Endodermal cell (in vitro differentiated cells): ENCODE measurements at regions not wholly inside any gene's neighbourhood (a gene's known extent, or its start where the extent isn't known, plus 50 kb on each side); places are given as distances from the start of the nearest gene placed in this dataset.
A peak's percentile ranks its signal among the peaks of the same experiment; 100 is the strongest.

Experiments
- DNase-seq: peaks from one replicate; pipeline ENCODE4 v3.0.0-alpha.2; 2017
- H3K27ac ChIP-seq: 2 replicates; pipeline ENCODE4 v1.5.1; 2013; ENCODE audit warnings: mild to moderate bottlenecking, low read depth, low read length, moderate library complexity
- H3K27me3 ChIP-seq: 2 replicates; pipeline ENCODE4 v1.6.1; 2013; ENCODE audit warnings: mild to moderate bottlenecking, low read length, moderate library complexity; ENCODE audit not compliant: insufficient read depth, control insufficient read depth, poor library complexity, severe bottlenecking
- H3K36me3 ChIP-seq: 2 replicates; pipeline ENCODE4 v1.7.0; 2013; ENCODE audit warnings: mild to moderate bottlenecking, low read length, moderate library complexity; ENCODE audit not compliant: control insufficient read depth, insufficient read depth
- H3K4me1 ChIP-seq: one replicate; pipeline ENCODE4 v1.7.0; 2013; ENCODE audit warnings: low read length; ENCODE audit not compliant: control insufficient read depth, insufficient read depth
- H3K4me3 ChIP-seq: 2 replicates; pipeline ENCODE4 v1.5.1; 2013; ENCODE audit warnings: mild to moderate bottlenecking, low read length, moderate library complexity
- H3K9ac ChIP-seq: 2 replicates; pipeline ENCODE4 v1.6.1; 2013; ENCODE audit warnings: mild to moderate bottlenecking, low read length, moderate library complexity; ENCODE audit not compliant: poor library complexity, severe bottlenecking; ENCODE audit errors: extremely low read depth
- H3K9me3 ChIP-seq: 2 replicates; pipeline ENCODE4 v1.6.1; 2013; ENCODE audit warnings: mild to moderate bottlenecking, low read length, moderate library complexity; ENCODE audit not compliant: control insufficient read depth
- H3K27ac Mint-ChIP-seq: 2 replicates; pipeline ENCODE4 v1.8.0; 2020; ENCODE audit warnings: mixed read lengths
- H3K27me3 Mint-ChIP-seq: 2 replicates; pipeline ENCODE4 v1.8.0; 2021; ENCODE audit warnings: mild to moderate bottlenecking, mixed read lengths; ENCODE audit not compliant: insufficient read depth
- H3K36me3 Mint-ChIP-seq: 2 replicates; pipeline ENCODE4 v1.8.0; 2020; ENCODE audit warnings: low read depth, mixed read lengths
- H3K4me1 Mint-ChIP-seq: 2 replicates; pipeline ENCODE4 v1.8.0; 2020; ENCODE audit warnings: mixed read lengths
- H3K4me3 Mint-ChIP-seq: 2 replicates; pipeline ENCODE4 v1.8.0; 2020; ENCODE audit warnings: mild to moderate bottlenecking, moderate library complexity, mixed read lengths
- H3K9me3 Mint-ChIP-seq: 2 replicates; pipeline ENCODE4 v1.8.0; 2020; ENCODE audit warnings: mild to moderate bottlenecking, mixed read lengths
- WGBS, 2 experiments: methylation state at CpG; one replicate each; pipeline versions ENCODE4 v1.1.5 to v1.1.7; 2013; ENCODE audit warnings: missing lambda C conversion rate in 2 of 2, mixed read lengths in 1 of 2; ENCODE audit not compliant: insufficient coverage in 1 of 2, insufficient read length in 1 of 2; 5-methylcytosine and 5-hydroxymethylcytosine counted together
- TF ChIP-seq, protein P1 (sequence below): fragments of 200-600 bp; sonication (generic); conservative IDR thresholded peaks from 2 replicates; pipeline ENCODE4 v1.5.0; 2021; ENCODE audit warnings: antibody characterized with exemption, mild to moderate bottlenecking

DNA sequence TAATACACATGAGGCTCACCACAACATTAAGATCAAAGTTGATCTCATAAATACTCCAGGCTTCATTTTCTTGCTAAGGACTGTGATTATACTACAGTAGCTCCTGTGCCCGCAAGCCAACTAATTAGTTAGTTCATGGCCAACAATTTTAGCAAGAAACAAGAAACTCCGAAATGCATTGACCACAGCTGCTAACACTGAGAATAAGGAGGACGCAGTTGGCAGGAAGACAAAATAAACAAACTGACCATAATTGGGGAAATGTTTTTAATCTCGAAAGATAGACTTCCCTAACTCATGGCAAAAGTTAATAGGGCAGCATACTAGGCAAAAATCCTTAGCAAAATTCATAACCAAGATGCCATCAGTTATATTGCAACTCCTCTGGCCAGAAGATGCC, 115.5 kb upstream of the SPEF2 start:
- no peaks in the 10 kb centered on the region for H3K4me1 Mint-ChIP-seq
- Histone ChIP-seq H3K27ac (no peak overlapping the region), H3K4me1 (no peaks in the 10 kb centered on the region), H3K4me3 (no peak overlapping the region), H3K36me3 (no peaks in the 10 kb centered on the region), H3K9ac (no peak overlapping the region), H3K27me3 (no peaks in the 10 kb centered on the region), H3K9me3 (peaks cover 16% of the 10 kb centered on the region)
- H3K4me3 Mint-ChIP-seq: no peak overlapping the region
- 94 to 98% methylated on average over 4 of the region's 4 CpGs for WGBS, 2 experiments
- H3K9me3 Mint-ChIP-seq: peaks cover 25% of the 10 kb centered on the region
- DNase-seq: no peak
- no peak overlapping the region for H3K27ac Mint-ChIP-seq
- no peaks in the 10 kb centered on the region for H3K36me3 Mint-ChIP-seq
- TF ChIP-seq, protein P1, sequence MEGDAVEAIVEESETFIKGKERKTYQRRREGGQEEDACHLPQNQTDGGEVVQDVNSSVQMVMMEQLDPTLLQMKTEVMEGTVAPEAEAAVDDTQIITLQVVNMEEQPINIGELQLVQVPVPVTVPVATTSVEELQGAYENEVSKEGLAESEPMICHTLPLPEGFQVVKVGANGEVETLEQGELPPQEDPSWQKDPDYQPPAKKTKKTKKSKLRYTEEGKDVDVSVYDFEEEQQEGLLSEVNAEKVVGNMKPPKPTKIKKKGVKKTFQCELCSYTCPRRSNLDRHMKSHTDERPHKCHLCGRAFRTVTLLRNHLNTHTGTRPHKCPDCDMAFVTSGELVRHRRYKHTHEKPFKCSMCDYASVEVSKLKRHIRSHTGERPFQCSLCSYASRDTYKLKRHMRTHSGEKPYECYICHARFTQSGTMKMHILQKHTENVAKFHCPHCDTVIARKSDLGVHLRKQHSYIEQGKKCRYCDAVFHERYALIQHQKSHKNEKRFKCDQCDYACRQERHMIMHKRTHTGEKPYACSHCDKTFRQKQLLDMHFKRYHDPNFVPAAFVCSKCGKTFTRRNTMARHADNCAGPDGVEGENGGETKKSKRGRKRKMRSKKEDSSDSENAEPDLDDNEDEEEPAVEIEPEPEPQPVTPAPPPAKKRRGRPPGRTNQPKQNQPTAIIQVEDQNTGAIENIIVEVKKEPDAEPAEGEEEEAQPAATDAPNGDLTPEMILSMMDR: no peak
- no peaks in the 10 kb centered on the region for H3K27me3 Mint-ChIP-seq

DNA sequence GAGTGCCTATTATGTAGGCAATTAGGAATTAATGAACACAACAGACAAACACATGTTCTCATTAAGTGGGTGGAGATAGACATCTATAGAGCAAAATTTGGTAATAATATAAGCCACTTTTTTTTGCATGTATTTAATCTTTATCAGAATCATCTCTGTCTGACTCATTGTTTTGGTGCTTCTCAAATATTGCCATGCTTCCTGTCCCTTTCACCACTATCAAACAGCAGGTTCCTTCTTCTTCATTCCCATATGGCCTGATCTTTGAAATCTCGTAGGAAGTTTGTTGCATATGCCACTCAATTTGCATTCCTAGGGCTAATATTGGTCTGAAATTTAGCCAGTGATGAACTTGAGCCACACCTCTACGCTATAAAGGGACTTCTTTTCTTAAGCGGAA, 128.9 kb upstream of the SPEF2 start:
- TF ChIP-seq, protein P1: no peak
- Mint-ChIP-seq H3K36me3 (no peaks in the 10 kb centered on the region), H3K27ac (no peak overlapping the region), H3K9me3 (no peaks in the 10 kb centered on the region), H3K27me3 (no peaks in the 10 kb centered on the region), H3K4me1 (peaks cover 19% of the 10 kb centered on the region), H3K4me3 (no peak overlapping the region)
- 87 to 93% methylated on average over 3 of the region's 3 CpGs for WGBS, 2 experiments
- Histone ChIP-seq H3K27ac (no peak overlapping the region), H3K9ac (no peak overlapping the region), H3K4me1 (peaks cover 9% of the 10 kb centered on the region), H3K9me3 (no peaks in the 10 kb centered on the region), H3K27me3 (no peaks in the 10 kb centered on the region), H3K4me3 (no peak overlapping the region), H3K36me3 (no peaks in the 10 kb centered on the region)
- no peak for DNase-seq

DNA sequence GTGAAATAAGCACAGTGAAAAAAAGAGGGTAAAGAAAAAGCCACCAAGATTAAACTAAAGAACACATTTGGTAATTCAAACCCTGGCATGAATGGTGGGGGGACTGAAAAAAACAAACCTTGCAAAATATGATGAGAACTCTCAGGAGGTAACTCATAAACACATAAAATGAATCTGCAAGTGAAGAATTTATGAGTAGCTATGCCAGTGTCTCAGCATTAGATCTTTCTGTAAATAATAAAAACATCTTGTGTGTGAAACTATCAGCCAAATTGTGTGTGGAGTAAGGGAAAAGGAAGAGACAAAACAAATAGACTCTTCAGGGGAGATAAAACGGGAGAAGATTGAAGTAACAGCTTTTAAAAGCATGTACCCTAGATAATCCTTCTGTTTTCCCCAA, 129.6 kb upstream of the SPEF2 start:
- H3K27me3 Mint-ChIP-seq: no peaks in the 10 kb centered on the region
- no peaks in the 10 kb centered on the region for H3K36me3 Mint-ChIP-seq
- DNase-seq: no peak
- no peaks in the 10 kb centered on the region for H3K9me3 ChIP-seq
- peaks cover 9% of the 10 kb centered on the region for H3K4me1 ChIP-seq
- peaks cover 19% of the 10 kb centered on the region for H3K4me1 Mint-ChIP-seq
- no peaks in the 10 kb centered on the region for H3K36me3 ChIP-seq
- peak overlapping the region; percentile 27 for H3K27ac Mint-ChIP-seq
- 67 to 71% methylated on average over 1 of the region's 1 CpG for WGBS, 2 experiments
- no peak overlapping the region for H3K9ac ChIP-seq
- H3K4me3 ChIP-seq: peak overlapping the region; percentile 6
- TF ChIP-seq, protein P1: no peak
- H3K9me3 Mint-ChIP-seq: no peaks in the 10 kb centered on the region
- H3K4me3 Mint-ChIP-seq: no peak overlapping the region
- no peaks in the 10 kb centered on the region for H3K27me3 ChIP-seq
- no peak overlapping the region for H3K27ac ChIP-seq
